GM18507 (cell line): ENCODE measurements at regions not wholly inside any gene's neighbourhood (a gene's known extent, or its start where the extent isn't known, plus 50 kb on each side); places are given as distances from the start of the nearest gene placed in this dataset.
"Not testable (repeated sequence)": the region's sequence is repeated elsewhere in the genome, so short reads cannot be mapped to it uniquely, and the experiment has no call there.

Experiments used
- DNase-seq: peaks from one replicate; pipeline ENCODE4 v3.0.0; 2011; ENCODE audit warnings: low read depth; ENCODE audit not compliant: insufficient read length; ENCODE audit errors: extremely low spot score
- FAIRE-seq: peaks from 2 replicates; lab custom pipeline; 2011; peaks lifted over from hg19 to GRCh38; lab: Jason Lieb, UNC

- not testable (repeated sequence) for FAIRE-seq, DNase-seq
Measured at GRCh38 chr6:79398617-79399016, 138.6 kb downstream of the LCA5 start.

- DNase-seq (no peak), FAIRE-seq (no peak)
Measured at GRCh38 chr6:79396625-79397024, 140.6 kb downstream of the LCA5 start.

GRCh38 chr6:79394690-79395089 lies 142.5 kb downstream of the LCA5 start:
- no peak for DNase-seq
- FAIRE-seq: no peak

- no peak for FAIRE-seq
- DNase-seq: no peak
Measured at GRCh38 chr6:79392094-79392493, 145.1 kb downstream of the LCA5 start.

- DNase-seq (no peak), FAIRE-seq (no peak)
Measured at GRCh38 chr6:79391480-79391879, 145.8 kb downstream of the LCA5 start.

GRCh38 chr6:79385893-79386292 lies 151.3 kb downstream of the LCA5 start:
- no peak for FAIRE-seq
- DNase-seq: no peak

GRCh38 chr6:79385333-79385732 lies 150.9 kb upstream of the HMGN3 start:
- FAIRE-seq (no peak), DNase-seq (no peak)

- FAIRE-seq (no peak), DNase-seq (no peak)
Measured at GRCh38 chr6:79384845-79385244, 150.4 kb upstream of the HMGN3 start.

- no peak for FAIRE-seq
- no peak for DNase-seq
Measured at GRCh38 chr6:79378957-79379356, 144.5 kb upstream of the HMGN3 start.

- FAIRE-seq (no peak), DNase-seq (no peak)
Measured at GRCh38 chr6:79377888-79378348, 143.4 kb upstream of the HMGN3 start.

GRCh38 chr6:79377047-79377446 lies 142.6 kb upstream of the HMGN3 start:
- DNase-seq: no peak
- no peak for FAIRE-seq

GRCh38 chr6:79375635-79376337 lies 141.3 kb upstream of the HMGN3 start:
- no peak for DNase-seq
- no peak for FAIRE-seq

- DNase-seq: no peak
- FAIRE-seq: no peak
Measured at GRCh38 chr6:79374308-79374707, 139.8 kb upstream of the HMGN3 start.

GRCh38 chr6:79373880-79374279 lies 139.4 kb upstream of the HMGN3 start:
- FAIRE-seq: no peak
- no peak for DNase-seq

- FAIRE-seq (no peak), DNase-seq (no peak)
Measured at GRCh38 chr6:79373246-79373645, 138.8 kb upstream of the HMGN3 start.

- DNase-seq (no peak), FAIRE-seq (no peak)
Measured at GRCh38 chr6:79372757-79373156, 138.3 kb upstream of the HMGN3 start.

GRCh38 chr6:79369026-79369425 lies 134.5 kb upstream of the HMGN3 start:
- DNase-seq: no peak
- no peak for FAIRE-seq

- DNase-seq, FAIRE-seq: not testable (repeated sequence)
Measured at GRCh38 chr6:79363441-79363840, 129.0 kb upstream of the HMGN3 start.

GRCh38 chr6:79361074-79361473 lies 126.6 kb upstream of the HMGN3 start:
- not testable (repeated sequence) for FAIRE-seq, DNase-seq

- FAIRE-seq: no peak
- DNase-seq: no peak
Measured at GRCh38 chr6:79353226-79353625, 118.7 kb upstream of the HMGN3 start.

- no peak for FAIRE-seq
Measured at GRCh38 chr6:79338493-79338892, 104.0 kb upstream of the HMGN3 start.

More at GRCh38 chr6:79338493-79338892, 104.0 kb upstream of the HMGN3 start:
- DNase-seq: no peak
